Body of pancreas (tissue), 4 donors: ENCODE measurements at regions not wholly inside any gene's neighbourhood (a gene's known extent, or its start where the extent isn't known, plus 50 kb on each side); places are given as distances from the start of the nearest gene placed in this dataset.

ENCODE experiments used
- POLR2A ChIP-seq, 3 donors: fragments of 450-650 bp; IDR thresholded peaks; one replicate each; pipeline ENCODE4 v1.6.1; 2016; ENCODE audit warnings: antibody characterized with exemption in 3 of 3, mild to moderate bottlenecking in 2 of 3
- TF ChIP-seq, protein P1 (sequence below), 7 experiments: fragments of 450-650 bp in 4 of 7; fragments of 200-600 bp in 3 of 7; sonication (generic) in 3 of 7; IDR thresholded peaks; one replicate each; pipeline ENCODE4 v1.5.1; 2016 to 2019; ENCODE audit warnings: antibody characterized with exemption in 7 of 7

DNA sequence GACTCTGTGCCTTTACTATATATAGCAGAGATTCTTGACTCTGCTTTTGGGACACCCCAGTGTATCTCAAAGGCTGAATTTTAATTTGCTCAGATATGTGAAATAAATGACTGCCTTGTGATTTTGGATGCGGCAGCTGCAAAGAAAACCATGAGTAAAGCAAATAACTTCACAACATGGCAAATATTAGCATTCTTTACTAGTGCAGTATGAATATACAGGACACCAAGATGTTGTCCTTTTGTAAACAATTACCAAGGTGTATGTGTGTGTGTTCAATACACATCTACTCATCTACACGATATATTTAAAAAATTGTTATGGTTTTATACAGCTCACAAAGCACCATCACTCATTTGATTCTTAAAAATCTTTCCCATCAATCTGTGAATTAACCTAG is 70.6 kb upstream of the TCF4 start:
- TF ChIP-seq, protein P1, sequence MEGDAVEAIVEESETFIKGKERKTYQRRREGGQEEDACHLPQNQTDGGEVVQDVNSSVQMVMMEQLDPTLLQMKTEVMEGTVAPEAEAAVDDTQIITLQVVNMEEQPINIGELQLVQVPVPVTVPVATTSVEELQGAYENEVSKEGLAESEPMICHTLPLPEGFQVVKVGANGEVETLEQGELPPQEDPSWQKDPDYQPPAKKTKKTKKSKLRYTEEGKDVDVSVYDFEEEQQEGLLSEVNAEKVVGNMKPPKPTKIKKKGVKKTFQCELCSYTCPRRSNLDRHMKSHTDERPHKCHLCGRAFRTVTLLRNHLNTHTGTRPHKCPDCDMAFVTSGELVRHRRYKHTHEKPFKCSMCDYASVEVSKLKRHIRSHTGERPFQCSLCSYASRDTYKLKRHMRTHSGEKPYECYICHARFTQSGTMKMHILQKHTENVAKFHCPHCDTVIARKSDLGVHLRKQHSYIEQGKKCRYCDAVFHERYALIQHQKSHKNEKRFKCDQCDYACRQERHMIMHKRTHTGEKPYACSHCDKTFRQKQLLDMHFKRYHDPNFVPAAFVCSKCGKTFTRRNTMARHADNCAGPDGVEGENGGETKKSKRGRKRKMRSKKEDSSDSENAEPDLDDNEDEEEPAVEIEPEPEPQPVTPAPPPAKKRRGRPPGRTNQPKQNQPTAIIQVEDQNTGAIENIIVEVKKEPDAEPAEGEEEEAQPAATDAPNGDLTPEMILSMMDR (IDR thresholded peaks at IDR 0.05), result no peak
- no peak for TF ChIP-seq POLR2A (IDR thresholded peaks at IDR 0.05)
